Endothelial cell (in vitro differentiated cells): ENCODE measurements at regions not wholly inside any gene's neighbourhood (a gene's known extent, or its start where the extent isn't known, plus 50 kb on each side); places are given as distances from the start of the nearest gene placed in this dataset.

ENCODE experiments used
- DNase-seq: peaks from one replicate; pipeline ENCODE4 v3.0.0; 2021; ENCODE audit warnings: low spot score
- H3K27ac Mint-ChIP-seq: one replicate; pipeline ENCODE4 v1.8.0; 2021; ENCODE audit warnings: mixed read lengths, inconsistent platforms; ENCODE audit not compliant: unreplicated experiment
- H3K27me3 Mint-ChIP-seq: one replicate; pipeline ENCODE4 v1.8.0; 2021; ENCODE audit warnings: mild to moderate bottlenecking, moderate library complexity, mixed read lengths, inconsistent platforms; ENCODE audit not compliant: unreplicated experiment
- H3K36me3 Mint-ChIP-seq: one replicate; pipeline ENCODE4 v1.8.0; 2021; ENCODE audit warnings: mild to moderate bottlenecking, low read depth, mixed read lengths, inconsistent platforms; ENCODE audit not compliant: unreplicated experiment
- H3K4me1 Mint-ChIP-seq: one replicate; pipeline ENCODE4 v1.8.0; 2021; ENCODE audit warnings: mild to moderate bottlenecking, mixed read lengths, inconsistent platforms; ENCODE audit not compliant: unreplicated experiment
- H3K4me3 Mint-ChIP-seq: one replicate; pipeline ENCODE4 v1.8.0; 2021; ENCODE audit warnings: mild to moderate bottlenecking, mixed read lengths, inconsistent platforms; ENCODE audit not compliant: unreplicated experiment
- H3K9me3 Mint-ChIP-seq: one replicate; pipeline ENCODE4 v1.8.0; 2021; ENCODE audit warnings: mixed read lengths, inconsistent platforms; ENCODE audit not compliant: unreplicated experiment
- TF ChIP-seq, protein P1 (sequence below): fragments of 200-600 bp; sonication (generic); IDR thresholded peaks from one replicate; pipeline ENCODE4 v1.5.0; 2021; ENCODE audit warnings: antibody characterized with exemption; ENCODE audit not compliant: unreplicated experiment

DNA sequence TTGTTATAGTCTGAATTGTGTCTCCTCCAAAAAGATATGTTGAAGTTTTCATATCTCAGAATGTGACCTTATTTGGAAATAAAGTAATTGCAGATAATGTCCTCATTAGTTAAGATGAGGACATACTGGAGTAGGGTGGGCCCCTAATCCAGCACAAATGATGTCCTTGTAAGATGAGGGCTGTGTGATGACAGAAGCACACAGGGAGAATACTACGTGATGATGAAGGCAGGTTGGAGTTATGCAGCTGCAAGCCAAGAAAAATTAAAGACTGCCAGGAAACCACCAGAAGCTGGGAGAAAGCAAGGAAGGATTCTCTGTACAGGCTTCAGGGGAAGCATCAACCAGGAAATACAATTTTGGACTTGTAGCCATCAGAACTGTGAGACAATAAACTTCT is 58.3 kb upstream of the PNPT1 start:
- no peak overlapping the region for H3K4me3 Mint-ChIP-seq
- TF ChIP-seq, protein P1, sequence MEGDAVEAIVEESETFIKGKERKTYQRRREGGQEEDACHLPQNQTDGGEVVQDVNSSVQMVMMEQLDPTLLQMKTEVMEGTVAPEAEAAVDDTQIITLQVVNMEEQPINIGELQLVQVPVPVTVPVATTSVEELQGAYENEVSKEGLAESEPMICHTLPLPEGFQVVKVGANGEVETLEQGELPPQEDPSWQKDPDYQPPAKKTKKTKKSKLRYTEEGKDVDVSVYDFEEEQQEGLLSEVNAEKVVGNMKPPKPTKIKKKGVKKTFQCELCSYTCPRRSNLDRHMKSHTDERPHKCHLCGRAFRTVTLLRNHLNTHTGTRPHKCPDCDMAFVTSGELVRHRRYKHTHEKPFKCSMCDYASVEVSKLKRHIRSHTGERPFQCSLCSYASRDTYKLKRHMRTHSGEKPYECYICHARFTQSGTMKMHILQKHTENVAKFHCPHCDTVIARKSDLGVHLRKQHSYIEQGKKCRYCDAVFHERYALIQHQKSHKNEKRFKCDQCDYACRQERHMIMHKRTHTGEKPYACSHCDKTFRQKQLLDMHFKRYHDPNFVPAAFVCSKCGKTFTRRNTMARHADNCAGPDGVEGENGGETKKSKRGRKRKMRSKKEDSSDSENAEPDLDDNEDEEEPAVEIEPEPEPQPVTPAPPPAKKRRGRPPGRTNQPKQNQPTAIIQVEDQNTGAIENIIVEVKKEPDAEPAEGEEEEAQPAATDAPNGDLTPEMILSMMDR: no peak
- no peaks in the 10 kb centered on the region for H3K9me3 Mint-ChIP-seq
- H3K4me1 Mint-ChIP-seq: no peaks in the 10 kb centered on the region
- DNase-seq: no peak
- H3K27ac Mint-ChIP-seq: no peak overlapping the region
- no peaks in the 10 kb centered on the region for H3K27me3 Mint-ChIP-seq
- H3K36me3 Mint-ChIP-seq: no peaks in the 10 kb centered on the region

DNA sequence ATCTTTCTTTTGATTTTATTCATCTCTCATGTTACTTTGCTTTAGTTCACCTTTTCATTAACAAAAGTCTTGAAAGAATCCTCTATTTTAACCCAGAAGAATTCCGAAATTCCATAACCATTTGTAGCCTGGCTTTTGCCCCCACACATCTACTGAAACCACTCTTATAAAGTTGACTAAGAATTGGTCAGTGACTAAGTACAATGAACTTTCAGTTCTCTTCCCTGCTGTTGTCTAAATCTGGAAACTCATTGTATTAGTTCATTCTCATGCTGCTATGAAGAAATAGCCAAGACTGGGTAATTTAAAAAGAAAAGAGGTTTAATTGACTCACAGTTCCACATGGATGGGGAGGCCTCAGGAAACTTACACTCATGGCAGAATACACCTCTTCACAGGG is 49.9 kb upstream of the PNPT1 start:
- Mint-ChIP-seq H3K27me3 (no peaks in the 10 kb centered on the region), H3K27ac (no peak overlapping the region), H3K9me3 (no peaks in the 10 kb centered on the region), H3K36me3 (no peaks in the 10 kb centered on the region), H3K4me3 (no peak overlapping the region), H3K4me1 (peaks cover 8% of the 10 kb centered on the region)
- TF ChIP-seq, protein P1: no peak
- DNase-seq: no peak
